ENCODE measurements at regions not wholly inside any gene's neighbourhood (a gene's known extent, or its start where the extent isn't known, plus 50 kb on each side); places are given as distances from the start of the nearest gene placed in this dataset.

GRCh38 chr16:61530697-61531096, 505.5 kb downstream of the CDH8 start:
- TF ChIP-seq POLR2A (IDR thresholded peaks at IDR 0.05) (no peak), CTCF (IDR thresholded peaks at IDR 0.05) (no peak), EP300 (IDR thresholded peaks at IDR 0.05) (no peak)

Measured in ovary (tissue), 3 donors.